Neutrophil (primary cell): ENCODE measurements at regions not wholly inside any gene's neighbourhood (a gene's known extent, or its start where the extent isn't known, plus 50 kb on each side); places are given as distances from the start of the nearest gene placed in this dataset.
"Not testable (repeated sequence)": the region's sequence is repeated elsewhere in the genome, so short reads cannot be mapped to it uniquely, and the experiment has no call there.

ENCODE experiments used
- H3K27ac ChIP-seq: fragments of 200-600 bp; sonication (generic); 2 replicates; pipeline ENCODE4 v1.5.1; 2016; ENCODE audit warnings: mild to moderate bottlenecking, moderate library complexity
- H3K27me3 ChIP-seq: fragments of 200-600 bp; sonication (generic); 2 replicates; pipeline ENCODE4 v1.6.0; 2016; ENCODE audit warnings: mild to moderate bottlenecking
- H3K36me3 ChIP-seq: fragments of 200-600 bp; sonication (generic); 2 replicates; pipeline ENCODE4 v1.5.1; 2017
- H3K4me1 ChIP-seq, 2 experiments: fragments of 200-600 bp in 1 of 2; sonication (generic) in 1 of 2; 1 replicate in 1 of 2; 2 replicates in 1 of 2; pipeline versions ENCODE4 v1.5.1 to v1.6.1; 2013 to 2016; ENCODE audit warnings: low read depth in 1 of 2, low read length in 1 of 2, mild to moderate bottlenecking in 1 of 2, moderate library complexity in 1 of 2; ENCODE audit not compliant: control insufficient read depth in 1 of 2, insufficient read depth in 1 of 2
- H3K4me3 ChIP-seq, 2 experiments: fragments of 200-600 bp in 1 of 2; sonication (generic) in 1 of 2; 1 replicate in 1 of 2; 2 replicates in 1 of 2; pipeline ENCODE4 v1.5.1; 2013 to 2016; ENCODE audit warnings: low read depth in 1 of 2, low read length in 1 of 2, mild to moderate bottlenecking in 1 of 2, moderate library complexity in 1 of 2
- H3K9me3 ChIP-seq: fragments of 200-600 bp; sonication (generic); 2 replicates; pipeline ENCODE4 v1.5.1; 2016
- TF ChIP-seq, protein P1 (sequence below): fragments of 200-600 bp; sonication (generic); IDR thresholded peaks from 2 replicates; pipeline ENCODE4 v1.5.1; 2016; ENCODE audit warnings: antibody characterized with exemption

DNA sequence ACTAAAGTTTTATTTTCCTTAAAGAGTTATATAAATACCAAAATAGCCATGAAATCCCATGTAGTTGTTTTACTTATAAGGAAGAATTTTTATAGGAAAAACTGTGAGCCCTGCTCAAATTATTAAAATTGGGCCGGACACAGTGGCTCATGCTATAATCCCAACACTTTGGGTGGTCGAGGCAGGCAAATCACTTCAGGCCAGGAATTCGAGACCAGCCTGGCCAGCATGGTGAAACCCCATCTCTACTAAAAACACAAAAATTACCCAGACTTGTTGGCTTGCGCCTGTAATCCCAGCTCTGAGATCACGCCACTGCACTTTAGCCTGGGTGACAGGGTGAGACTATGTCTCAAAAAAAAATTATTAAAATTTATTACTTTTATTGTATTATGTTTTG is 149.3 kb downstream of the MRPL39 start:
- H3K27me3 ChIP-seq: no peaks in the 10 kb centered on the region
- H3K4me1 ChIP-seq: no peaks in the 10 kb centered on the region
- TF ChIP-seq, protein P1, sequence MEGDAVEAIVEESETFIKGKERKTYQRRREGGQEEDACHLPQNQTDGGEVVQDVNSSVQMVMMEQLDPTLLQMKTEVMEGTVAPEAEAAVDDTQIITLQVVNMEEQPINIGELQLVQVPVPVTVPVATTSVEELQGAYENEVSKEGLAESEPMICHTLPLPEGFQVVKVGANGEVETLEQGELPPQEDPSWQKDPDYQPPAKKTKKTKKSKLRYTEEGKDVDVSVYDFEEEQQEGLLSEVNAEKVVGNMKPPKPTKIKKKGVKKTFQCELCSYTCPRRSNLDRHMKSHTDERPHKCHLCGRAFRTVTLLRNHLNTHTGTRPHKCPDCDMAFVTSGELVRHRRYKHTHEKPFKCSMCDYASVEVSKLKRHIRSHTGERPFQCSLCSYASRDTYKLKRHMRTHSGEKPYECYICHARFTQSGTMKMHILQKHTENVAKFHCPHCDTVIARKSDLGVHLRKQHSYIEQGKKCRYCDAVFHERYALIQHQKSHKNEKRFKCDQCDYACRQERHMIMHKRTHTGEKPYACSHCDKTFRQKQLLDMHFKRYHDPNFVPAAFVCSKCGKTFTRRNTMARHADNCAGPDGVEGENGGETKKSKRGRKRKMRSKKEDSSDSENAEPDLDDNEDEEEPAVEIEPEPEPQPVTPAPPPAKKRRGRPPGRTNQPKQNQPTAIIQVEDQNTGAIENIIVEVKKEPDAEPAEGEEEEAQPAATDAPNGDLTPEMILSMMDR: no peak
- no peaks in the 10 kb centered on the region for H3K9me3 ChIP-seq
- H3K4me3 ChIP-seq: no peak overlapping the region
- no peak overlapping the region for H3K27ac ChIP-seq
- H3K36me3 ChIP-seq: no peaks in the 10 kb centered on the region

DNA sequence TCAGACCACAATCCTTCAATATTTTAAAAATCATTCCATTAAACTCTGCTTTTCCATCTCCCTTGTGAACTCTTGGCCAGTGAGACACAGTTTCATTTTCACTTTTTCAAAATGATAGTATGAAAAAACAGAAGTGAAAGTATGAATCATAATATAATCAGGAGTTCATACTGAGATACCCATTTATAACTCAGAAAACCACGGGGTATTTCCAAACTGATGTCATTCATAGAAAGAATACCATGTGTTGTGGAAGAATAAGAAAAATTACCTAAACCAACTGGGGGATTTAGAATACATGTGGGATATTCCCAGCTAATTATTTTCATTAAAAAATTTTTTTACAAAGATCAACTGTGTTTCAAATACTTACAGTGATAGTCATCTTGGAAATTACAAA is 149.9 kb downstream of the MRPL39 start:
- Histone ChIP-seq H3K4me1 (no peaks in the 10 kb centered on the region), H3K27me3 (no peaks in the 10 kb centered on the region), H3K9me3 (no peaks in the 10 kb centered on the region), H3K36me3 (no peaks in the 10 kb centered on the region), H3K4me3 (no peak overlapping the region), H3K27ac (no peak overlapping the region)
- TF ChIP-seq, protein P1: no peak

DNA sequence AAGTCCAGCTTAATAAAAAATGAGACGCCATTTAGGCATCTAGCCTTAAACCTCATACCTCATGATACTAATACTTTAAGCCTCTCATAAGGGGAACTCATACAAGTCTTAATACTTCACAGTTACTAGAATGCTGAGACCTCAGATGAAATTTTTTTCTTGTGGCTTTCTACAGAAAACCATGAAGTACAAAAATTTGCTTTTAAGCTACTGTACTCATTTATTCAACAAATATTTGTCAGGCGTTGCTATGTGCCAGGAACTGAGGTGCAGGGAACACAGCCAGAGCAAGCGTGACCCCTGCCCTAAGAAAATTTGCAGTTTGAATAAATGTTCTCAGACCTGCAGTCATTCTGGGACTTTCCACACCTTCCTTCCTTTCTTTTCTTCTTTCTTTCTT is 150.6 kb downstream of the MRPL39 start:
- Histone ChIP-seq H3K36me3 (no peaks in the 10 kb centered on the region), H3K27ac (no peak overlapping the region), H3K27me3 (no peaks in the 10 kb centered on the region), H3K4me3 (no peak overlapping the region), H3K4me1 (no peaks in the 10 kb centered on the region), H3K9me3 (no peaks in the 10 kb centered on the region)
- TF ChIP-seq, protein P1: no peak

DNA sequence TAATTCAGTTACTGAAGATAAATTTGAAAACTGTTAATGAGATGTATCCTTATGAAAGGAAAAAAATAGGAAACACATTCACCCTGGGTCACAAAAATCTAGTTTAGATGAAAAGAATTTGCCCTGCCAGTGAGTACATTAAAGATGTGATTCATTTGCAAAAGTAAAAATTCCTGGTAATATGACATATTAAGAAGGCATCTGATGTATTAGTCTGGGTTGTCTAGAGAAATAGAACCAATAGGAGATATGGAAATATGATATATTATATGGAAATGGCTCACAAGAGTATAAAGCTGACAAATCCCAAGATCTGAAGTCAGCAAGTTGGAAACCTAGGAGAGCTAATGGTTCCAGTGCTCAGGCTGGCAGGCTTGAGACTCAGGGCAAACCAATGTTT is 153.8 kb downstream of the MRPL39 start:
- H3K9me3 ChIP-seq: no peaks in the 10 kb centered on the region
- H3K4me1 ChIP-seq: no peaks in the 10 kb centered on the region
- TF ChIP-seq, protein P1: no peak
- no peak overlapping the region for H3K4me3 ChIP-seq
- H3K27me3 ChIP-seq: no peaks in the 10 kb centered on the region
- H3K36me3 ChIP-seq: no peaks in the 10 kb centered on the region
- no peak overlapping the region for H3K27ac ChIP-seq

DNA sequence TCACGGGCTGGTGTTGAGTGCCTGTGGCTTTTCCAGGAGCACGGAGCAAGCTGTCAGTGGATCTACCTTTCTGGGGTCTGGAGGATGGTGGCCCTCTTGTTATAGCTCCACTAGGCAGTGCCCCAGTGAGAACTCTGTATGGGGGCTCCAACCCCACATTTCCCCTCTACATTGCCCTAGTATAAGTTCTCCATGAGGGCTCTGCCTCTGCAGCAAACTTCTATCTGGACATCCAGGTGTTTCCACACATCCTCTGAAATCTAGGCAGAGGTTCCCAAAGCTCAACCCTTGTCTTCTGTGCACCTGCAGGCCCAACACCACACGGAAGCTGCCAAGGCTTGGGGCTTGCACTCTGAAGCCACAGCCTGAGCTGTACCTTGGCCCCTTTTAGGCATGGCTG is 157.3 kb downstream of the MRPL39 start:
- H3K36me3 ChIP-seq: no peaks in the 10 kb centered on the region
- H3K4me3 ChIP-seq: no peak overlapping the region
- no peak overlapping the region for H3K27ac ChIP-seq
- no peaks in the 10 kb centered on the region for H3K4me1 ChIP-seq
- H3K9me3 ChIP-seq: no peaks in the 10 kb centered on the region
- TF ChIP-seq, protein P1: no peak
- H3K27me3 ChIP-seq: no peaks in the 10 kb centered on the region

DNA sequence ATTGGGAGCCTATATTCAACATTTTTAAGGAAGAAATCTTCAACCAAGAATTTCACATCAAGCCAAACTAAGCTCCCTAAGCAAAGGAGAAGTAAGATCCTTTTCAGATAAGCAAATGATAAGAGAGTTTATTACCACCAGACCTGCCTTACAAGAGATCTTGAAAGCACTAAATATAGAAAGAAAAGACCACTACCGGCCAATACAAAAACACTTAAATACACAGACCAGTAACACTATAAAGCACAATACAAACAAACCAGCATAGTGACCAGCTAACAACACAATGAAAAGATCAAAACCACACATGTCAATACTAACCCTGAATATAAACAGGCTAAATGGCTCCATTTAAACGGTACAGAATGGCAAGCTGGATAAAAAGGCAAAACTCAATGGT is 165.4 kb downstream of the MRPL39 start:
- TF ChIP-seq, protein P1: no peak

DNA sequence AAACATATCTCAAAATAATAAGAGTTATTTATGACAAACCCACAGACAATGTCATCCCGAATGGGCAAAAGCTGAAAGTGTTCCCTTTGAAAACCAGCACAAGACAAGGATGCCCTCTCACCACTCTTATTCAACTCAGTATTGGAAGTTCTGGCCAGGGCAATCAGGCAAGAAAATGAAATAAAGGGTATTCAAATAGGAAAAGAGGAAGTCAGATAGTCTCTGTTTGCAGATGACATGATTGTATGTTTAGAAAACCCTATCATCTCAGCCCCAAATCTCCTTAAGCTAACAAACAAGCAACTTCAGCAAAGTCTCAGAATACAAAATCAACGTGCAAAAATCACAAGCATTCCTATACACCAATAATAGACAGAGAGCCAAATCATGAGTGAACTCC is 169.8 kb downstream of the MRPL39 start:
- not testable (repeated sequence) for H3K36me3 ChIP-seq, H3K27me3 ChIP-seq, H3K4me3 ChIP-seq, H3K4me1 ChIP-seq, H3K27ac ChIP-seq, H3K9me3 ChIP-seq

More for the DNA sequence above, 165.4 kb downstream of the MRPL39 start:
- Histone ChIP-seq H3K9me3 (no peaks in the 10 kb centered on the region), H3K27ac (no peak overlapping the region), H3K27me3 (no peaks in the 10 kb centered on the region), H3K4me3 (no peak overlapping the region), H3K36me3 (no peaks in the 10 kb centered on the region), H3K4me1 (no peaks in the 10 kb centered on the region)
